HEK293 (cell line): ENCODE measurements at regions not wholly inside any gene's neighbourhood (a gene's known extent, or its start where the extent isn't known, plus 50 kb on each side); places are given as distances from the start of the nearest gene placed in this dataset.

Experiments
- CTCF ChIA-PET: fragments of 350-600 bp; formaldehyde crosslinking; extraction: SDS; loops from one replicate; lab custom pipeline; 2021; ENCODE audit warnings: antibody characterized with exemption; lab: Yijun Ruan, JAX
- POLR2A ChIA-PET: fragments of 300-600 bp; formaldehyde crosslinking; extraction: SDS; loops from one replicate; lab custom pipeline; 2020; ENCODE audit warnings: antibody characterized with exemption, inconsistent platforms; lab: Yijun Ruan, JAX
- H3K27ac ChIP-seq: fragments of 200-500 bp; sonication (Bioruptor generic); 2 replicates; pipeline ENCODE4 v1.5.1; 2014; ENCODE audit warnings: low read depth, low read length, control low read depth, inconsistent platforms; ENCODE audit errors: extremely low read depth
- H3K36me3 ChIP-seq, 2 experiments: fragments of 200-500 bp in 1 of 2; sonication (Bioruptor generic) in 1 of 2; 1 replicate in 1 of 2; 2 replicates in 1 of 2; pipeline ENCODE4 v1.5.1; 2014 to 2017; ENCODE audit warnings: inconsistent platforms in 2 of 2, low read length in 2 of 2; ENCODE audit not compliant: control insufficient read depth in 2 of 2, insufficient read depth in 1 of 2
- H3K4me1 ChIP-seq: fragments of 200-500 bp; sonication (Bioruptor generic); 2 replicates; pipeline ENCODE4 v1.5.1; 2014; ENCODE audit warnings: mild to moderate bottlenecking, low read length, inconsistent platforms; ENCODE audit not compliant: control insufficient read depth, insufficient read depth
- H3K4me3 ChIP-seq: 2 replicates; pipeline ENCODE4 v1.5.1; 2011; ENCODE audit warnings: low read depth, mild to moderate bottlenecking, control low read depth, low read length, moderate library complexity
- H3K9me3 ChIP-seq: fragments of 200-500 bp; sonication (Bioruptor generic); 2 replicates; pipeline ENCODE4 v1.5.1; 2014; ENCODE audit warnings: low read depth, low read length, inconsistent platforms; ENCODE audit not compliant: control insufficient read depth, insufficient read depth
- HIC1 ChIP-seq: fragments of 450-650 bp; formaldehyde crosslinking; IDR thresholded peaks from 2 replicates; pipeline ENCODE4 v1.5.1; 2016; ENCODE audit warnings: missing biosample characterization, missing genetic modification characterization
- KLF10 ChIP-seq: fragments of 450-650 bp; IDR thresholded peaks from 2 replicates; pipeline ENCODE4 v1.5.1; 2018; ENCODE audit warnings: missing biosample characterization, mild to moderate bottlenecking, missing genetic modification characterization
- KLF17 ChIP-seq: fragments of 450-650 bp; formaldehyde crosslinking; IDR thresholded peaks from 2 replicates; pipeline ENCODE4 v1.5.1; 2016; ENCODE audit warnings: missing biosample characterization, missing genetic modification characterization
- KLF9 ChIP-seq: fragments of 450-650 bp; formaldehyde crosslinking; IDR thresholded peaks from 2 replicates; pipeline ENCODE4 v1.5.1; 2016; ENCODE audit warnings: missing biosample characterization, missing genetic modification characterization, low read depth
- TRIM28 ChIP-seq: IDR thresholded peaks from 2 replicates; pipeline ENCODE4 v1.6.1; 2011; ENCODE audit warnings: low read length, control low read depth, borderline replicate concordance
- ZFP3 ChIP-seq: fragments of 450-650 bp; formaldehyde crosslinking; IDR thresholded peaks from 2 replicates; pipeline ENCODE4 v1.5.1; 2016; ENCODE audit warnings: low read depth, missing biosample characterization, missing genetic modification characterization
- ZIC2 ChIP-seq: fragments of 450-650 bp; formaldehyde crosslinking; IDR thresholded peaks from 2 replicates; pipeline ENCODE4 v1.5.1; 2016; ENCODE audit warnings: missing biosample characterization, missing genetic modification characterization
- ZNF184 ChIP-seq: fragments of 450-650 bp; IDR thresholded peaks from 2 replicates; pipeline ENCODE4 v1.5.1; 2018; ENCODE audit warnings: missing biosample characterization, mild to moderate bottlenecking, missing genetic modification characterization
- ZNF2 ChIP-seq: fragments of 450-650 bp; formaldehyde crosslinking; IDR thresholded peaks from 2 replicates; pipeline ENCODE4 v1.5.1; 2016; ENCODE audit warnings: missing biosample characterization, missing genetic modification characterization
- ZNF24 ChIP-seq: fragments of 450-650 bp; formaldehyde crosslinking; IDR thresholded peaks from 2 replicates; pipeline ENCODE4 v1.5.1; 2016; ENCODE audit warnings: missing biosample characterization, missing genetic modification characterization
- ZNF280C ChIP-seq: fragments of 450-650 bp; formaldehyde crosslinking; IDR thresholded peaks from 2 replicates; pipeline ENCODE4 v1.5.1; 2016; ENCODE audit warnings: missing biosample characterization, missing genetic modification characterization
- ZNF394 ChIP-seq: fragments of 450-650 bp; formaldehyde crosslinking; IDR thresholded peaks from 2 replicates; pipeline ENCODE4 v1.5.1; 2016; ENCODE audit warnings: missing biosample characterization, missing genetic modification characterization, mild to moderate bottlenecking, moderate library complexity, borderline replicate concordance
- ZNF555 ChIP-seq: fragments of 450-650 bp; formaldehyde crosslinking; conservative IDR thresholded peaks from 2 replicates; pipeline ENCODE4 v1.5.1; 2017; ENCODE audit warnings: missing biosample characterization, mild to moderate bottlenecking, missing genetic modification characterization, inconsistent platforms
- ZNF600 ChIP-seq: fragments of 450-650 bp; formaldehyde crosslinking; IDR thresholded peaks from 2 replicates; pipeline ENCODE4 v1.5.1; 2016; ENCODE audit warnings: missing biosample characterization, missing genetic modification characterization
- ZNF76 ChIP-seq: fragments of 450-650 bp; formaldehyde crosslinking; IDR thresholded peaks from 2 replicates; pipeline ENCODE4; 2016; ENCODE audit warnings: low read depth, missing biosample characterization, missing genetic modification characterization, borderline replicate concordance
- TF ChIP-seq, protein P1 (sequence below): fragments of 450-650 bp; formaldehyde crosslinking; IDR thresholded peaks from 2 replicates; pipeline ENCODE4 v1.5.1; 2016; ENCODE audit warnings: missing biosample characterization, missing genetic modification characterization
- TF ChIP-seq, protein P2 (sequence below): fragments of 450-650 bp; formaldehyde crosslinking; IDR thresholded peaks from 2 replicates; pipeline ENCODE4 v1.5.1; 2016; ENCODE audit warnings: missing biosample characterization, missing genetic modification characterization
- TF ChIP-seq, protein P3 (sequence below): fragments of 450-650 bp; formaldehyde crosslinking; optimal IDR thresholded peaks from 2 replicates; pipeline ENCODE3; 2016; ENCODE audit warnings: missing biosample characterization, mild to moderate bottlenecking, missing genetic modification characterization

DNA sequence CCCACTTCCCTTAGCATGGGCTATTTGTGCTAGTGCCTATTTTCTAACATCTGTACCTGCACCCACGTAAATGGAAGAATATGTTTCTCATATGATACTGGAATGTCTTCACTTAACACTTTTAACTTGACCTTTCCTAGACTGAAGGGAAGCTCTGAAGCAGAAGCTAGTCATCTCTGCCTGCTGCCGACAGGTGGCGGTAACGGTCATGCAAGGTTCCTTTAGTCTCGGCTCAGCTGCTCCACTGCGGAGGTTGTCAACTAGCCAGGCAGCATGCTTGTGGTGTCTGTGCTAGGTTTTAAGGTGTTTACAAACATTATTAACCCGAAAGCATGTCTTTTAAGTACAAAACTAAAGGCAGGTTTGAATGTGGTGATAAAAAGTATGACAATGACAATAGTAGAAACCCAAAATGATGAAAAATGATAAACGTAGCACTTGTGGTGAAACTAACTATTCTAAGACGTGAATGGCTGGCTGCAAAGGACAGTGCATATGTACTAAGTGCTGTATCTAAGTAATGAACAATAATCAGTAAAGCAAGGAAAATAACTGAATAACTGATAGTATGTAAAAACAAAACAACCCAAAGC, 117.2 kb downstream of the GRIN2B start:
- H3K4me1 ChIP-seq: no peaks in the 10 kb centered on the region
- H3K9me3 ChIP-seq: no peaks in the 10 kb centered on the region
- H3K4me3 ChIP-seq: no peak overlapping the region
- H3K27ac ChIP-seq: no peak overlapping the region
- TF ChIP-seq, protein P1, sequence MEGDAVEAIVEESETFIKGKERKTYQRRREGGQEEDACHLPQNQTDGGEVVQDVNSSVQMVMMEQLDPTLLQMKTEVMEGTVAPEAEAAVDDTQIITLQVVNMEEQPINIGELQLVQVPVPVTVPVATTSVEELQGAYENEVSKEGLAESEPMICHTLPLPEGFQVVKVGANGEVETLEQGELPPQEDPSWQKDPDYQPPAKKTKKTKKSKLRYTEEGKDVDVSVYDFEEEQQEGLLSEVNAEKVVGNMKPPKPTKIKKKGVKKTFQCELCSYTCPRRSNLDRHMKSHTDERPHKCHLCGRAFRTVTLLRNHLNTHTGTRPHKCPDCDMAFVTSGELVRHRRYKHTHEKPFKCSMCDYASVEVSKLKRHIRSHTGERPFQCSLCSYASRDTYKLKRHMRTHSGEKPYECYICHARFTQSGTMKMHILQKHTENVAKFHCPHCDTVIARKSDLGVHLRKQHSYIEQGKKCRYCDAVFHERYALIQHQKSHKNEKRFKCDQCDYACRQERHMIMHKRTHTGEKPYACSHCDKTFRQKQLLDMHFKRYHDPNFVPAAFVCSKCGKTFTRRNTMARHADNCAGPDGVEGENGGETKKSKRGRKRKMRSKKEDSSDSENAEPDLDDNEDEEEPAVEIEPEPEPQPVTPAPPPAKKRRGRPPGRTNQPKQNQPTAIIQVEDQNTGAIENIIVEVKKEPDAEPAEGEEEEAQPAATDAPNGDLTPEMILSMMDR (tag by site-specific recombination): peak; percentile 64
- TF ChIP-seq ZNF555 (tag by site-specific recombination) (no peak), ZNF280C (tag by site-specific recombination) (no peak), ZNF2 (tag by site-specific recombination) (no peak), ZFP3 (tag by site-specific recombination) (no peak), ZNF24 (tag by site-specific recombination) (no peak), ZNF184 (tag by site-specific recombination) (no peak), ZNF600 (tag by site-specific recombination) (no peak), KLF9 (no peak), TRIM28 (0 out of 2 replicates have a peak, but pooled peaks have one; percentile 24), ZNF76 (no peak), KLF10 (tag by site-specific recombination) (no peak), ZNF394 (peak; percentile 68), ZIC2 (no peak), KLF17 (tag by site-specific recombination) (no peak), HIC1 (no peak)
- TF ChIP-seq, protein P2, sequence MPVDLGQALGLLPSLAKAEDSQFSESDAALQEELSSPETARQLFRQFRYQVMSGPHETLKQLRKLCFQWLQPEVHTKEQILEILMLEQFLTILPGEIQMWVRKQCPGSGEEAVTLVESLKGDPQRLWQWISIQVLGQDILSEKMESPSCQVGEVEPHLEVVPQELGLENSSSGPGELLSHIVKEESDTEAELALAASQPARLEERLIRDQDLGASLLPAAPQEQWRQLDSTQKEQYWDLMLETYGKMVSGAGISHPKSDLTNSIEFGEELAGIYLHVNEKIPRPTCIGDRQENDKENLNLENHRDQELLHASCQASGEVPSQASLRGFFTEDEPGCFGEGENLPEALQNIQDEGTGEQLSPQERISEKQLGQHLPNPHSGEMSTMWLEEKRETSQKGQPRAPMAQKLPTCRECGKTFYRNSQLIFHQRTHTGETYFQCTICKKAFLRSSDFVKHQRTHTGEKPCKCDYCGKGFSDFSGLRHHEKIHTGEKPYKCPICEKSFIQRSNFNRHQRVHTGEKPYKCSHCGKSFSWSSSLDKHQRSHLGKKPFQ (tag by site-specific recombination): no peak
- TF ChIP-seq, protein P3, sequence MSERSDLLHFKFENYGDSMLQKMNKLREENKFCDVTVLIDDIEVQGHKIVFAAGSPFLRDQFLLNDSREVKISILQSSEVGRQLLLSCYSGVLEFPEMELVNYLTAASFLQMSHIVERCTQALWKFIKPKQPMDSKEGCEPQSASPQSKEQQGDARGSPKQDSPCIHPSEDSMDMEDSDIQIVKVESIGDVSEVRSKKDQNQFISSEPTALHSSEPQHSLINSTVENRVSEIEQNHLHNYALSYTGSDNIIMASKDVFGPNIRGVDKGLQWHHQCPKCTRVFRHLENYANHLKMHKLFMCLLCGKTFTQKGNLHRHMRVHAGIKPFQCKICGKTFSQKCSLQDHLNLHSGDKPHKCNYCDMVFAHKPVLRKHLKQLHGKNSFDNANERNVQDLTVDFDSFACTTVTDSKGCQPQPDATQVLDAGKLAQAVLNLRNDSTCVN (tag by site-specific recombination): no peak
- POLR2A ChIA-PET: no interaction called here
- no peaks in the 10 kb centered on the region for H3K36me3 ChIP-seq
- CTCF ChIA-PET: interaction anchor here (0.6 to 2.5 kb wide), 23 partner anchors 8 to 1494 kb away, joined by 3 to 13 read pairs (median 4); partner anchors contain the start of gene GRIN2B
